Esophagus squamous epithelium (tissue), 4 donors: ENCODE measurements at regions not wholly inside any gene's neighbourhood (a gene's known extent, or its start where the extent isn't known, plus 50 kb on each side); places are given as distances from the start of the nearest gene placed in this dataset.

Experiments
- POLR2A ChIP-seq, 4 donors: fragments of 450-650 bp; IDR thresholded peaks; one replicate each; pipeline ENCODE4 v1.6.1; 2017; ENCODE audit warnings: antibody characterized with exemption in 4 of 4, mild to moderate bottlenecking in 4 of 4, moderate library complexity in 3 of 4
- TF ChIP-seq, protein P1 (sequence below), 6 experiments: fragments of 450-650 bp in 4 of 6; fragments of 200-600 bp in 2 of 6; sonication (generic) in 2 of 6; IDR thresholded peaks; one replicate each; pipeline ENCODE4 v1.5.1; 2016 to 2019; ENCODE audit warnings: antibody characterized with exemption in 6 of 6, mild to moderate bottlenecking in 4 of 6, moderate library complexity in 4 of 6

DNA sequence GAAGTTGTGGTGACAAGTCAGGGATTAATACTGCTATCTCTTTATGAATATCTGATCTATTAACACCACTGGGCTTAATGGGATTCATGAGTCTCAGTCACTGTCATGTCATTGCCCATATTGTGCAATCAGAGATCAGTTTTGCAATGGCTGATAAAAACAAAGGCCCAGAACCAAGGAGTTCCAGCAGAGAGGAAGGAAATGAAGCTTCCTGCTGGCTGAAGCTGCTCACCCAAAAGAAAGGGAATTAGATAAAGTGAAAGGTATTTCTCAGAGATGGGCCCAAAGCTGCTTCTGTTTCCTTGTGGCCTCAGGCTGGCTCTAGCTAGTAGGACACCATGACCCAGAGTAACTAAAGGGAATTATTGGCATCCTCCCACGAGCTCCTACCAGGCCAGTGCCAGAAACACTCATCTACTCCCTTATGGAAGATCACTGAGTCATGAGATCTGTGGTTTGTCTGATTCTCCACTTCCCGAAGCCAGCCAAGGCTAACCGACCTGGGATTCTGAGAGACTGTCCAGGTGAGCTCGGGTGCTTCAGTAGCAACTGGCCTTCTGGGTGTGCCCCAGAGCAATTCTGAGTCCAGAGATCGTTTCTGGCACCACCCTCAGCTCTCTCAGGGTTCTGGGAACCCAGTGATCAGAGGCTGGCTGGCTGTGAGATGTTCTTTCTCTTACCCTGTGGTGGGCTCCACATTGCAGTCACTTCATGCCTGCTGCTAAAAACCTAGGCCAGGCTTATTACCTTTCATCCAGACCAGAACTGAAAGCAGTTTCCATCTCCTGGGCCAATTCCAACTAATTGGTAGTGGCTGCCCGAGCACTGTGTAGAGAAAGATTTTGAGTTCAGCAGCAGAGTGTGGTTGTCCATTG is 129.5 kb upstream of the PELI1 start:
- TF ChIP-seq, protein P1, sequence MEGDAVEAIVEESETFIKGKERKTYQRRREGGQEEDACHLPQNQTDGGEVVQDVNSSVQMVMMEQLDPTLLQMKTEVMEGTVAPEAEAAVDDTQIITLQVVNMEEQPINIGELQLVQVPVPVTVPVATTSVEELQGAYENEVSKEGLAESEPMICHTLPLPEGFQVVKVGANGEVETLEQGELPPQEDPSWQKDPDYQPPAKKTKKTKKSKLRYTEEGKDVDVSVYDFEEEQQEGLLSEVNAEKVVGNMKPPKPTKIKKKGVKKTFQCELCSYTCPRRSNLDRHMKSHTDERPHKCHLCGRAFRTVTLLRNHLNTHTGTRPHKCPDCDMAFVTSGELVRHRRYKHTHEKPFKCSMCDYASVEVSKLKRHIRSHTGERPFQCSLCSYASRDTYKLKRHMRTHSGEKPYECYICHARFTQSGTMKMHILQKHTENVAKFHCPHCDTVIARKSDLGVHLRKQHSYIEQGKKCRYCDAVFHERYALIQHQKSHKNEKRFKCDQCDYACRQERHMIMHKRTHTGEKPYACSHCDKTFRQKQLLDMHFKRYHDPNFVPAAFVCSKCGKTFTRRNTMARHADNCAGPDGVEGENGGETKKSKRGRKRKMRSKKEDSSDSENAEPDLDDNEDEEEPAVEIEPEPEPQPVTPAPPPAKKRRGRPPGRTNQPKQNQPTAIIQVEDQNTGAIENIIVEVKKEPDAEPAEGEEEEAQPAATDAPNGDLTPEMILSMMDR (IDR thresholded peaks at IDR 0.05), result no peak
- TF ChIP-seq POLR2A (IDR thresholded peaks at IDR 0.05), result no peak
